ENCODE measurements at regions not wholly inside any gene's neighbourhood (a gene's known extent, or its start where the extent isn't known, plus 50 kb on each side); places are given as distances from the start of the nearest gene placed in this dataset.

DNA sequence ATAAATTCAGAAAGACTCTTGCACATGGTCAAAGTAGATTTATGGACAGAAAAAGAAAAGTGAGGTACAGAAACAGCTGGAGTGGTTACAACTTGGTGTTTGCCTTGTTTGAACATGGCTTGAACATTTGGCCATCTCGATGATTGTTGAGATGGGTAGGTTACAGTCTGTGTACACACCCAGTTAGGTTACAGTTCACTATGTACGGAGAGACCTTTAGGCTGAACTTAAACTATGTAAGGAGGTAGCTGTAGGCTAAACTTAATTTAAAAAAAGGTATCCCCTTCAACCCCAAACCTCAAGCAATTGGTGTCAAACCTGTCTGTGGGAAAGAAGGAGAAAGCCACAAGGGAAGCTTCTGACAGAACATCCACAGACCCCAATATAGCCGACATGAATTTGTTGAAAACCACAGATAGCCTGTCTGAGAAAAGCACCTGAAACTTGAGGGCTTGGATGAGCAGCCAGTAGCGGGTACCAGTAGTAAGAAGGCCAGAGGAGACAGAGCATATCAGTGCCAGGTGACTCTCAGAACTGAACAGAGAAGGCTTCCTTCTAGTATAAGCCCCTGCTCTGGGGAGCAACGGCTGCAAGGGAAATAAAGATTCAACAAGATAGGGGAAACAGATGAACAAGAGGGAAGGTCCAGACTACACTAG, 247.9 kb upstream of the GALNTL6 start:
- DNase-seq (ENCODE audit: low spot score): no peak
- no peaks in the 10 kb centered on the region for H3K27me3 ChIP-seq

DNA sequence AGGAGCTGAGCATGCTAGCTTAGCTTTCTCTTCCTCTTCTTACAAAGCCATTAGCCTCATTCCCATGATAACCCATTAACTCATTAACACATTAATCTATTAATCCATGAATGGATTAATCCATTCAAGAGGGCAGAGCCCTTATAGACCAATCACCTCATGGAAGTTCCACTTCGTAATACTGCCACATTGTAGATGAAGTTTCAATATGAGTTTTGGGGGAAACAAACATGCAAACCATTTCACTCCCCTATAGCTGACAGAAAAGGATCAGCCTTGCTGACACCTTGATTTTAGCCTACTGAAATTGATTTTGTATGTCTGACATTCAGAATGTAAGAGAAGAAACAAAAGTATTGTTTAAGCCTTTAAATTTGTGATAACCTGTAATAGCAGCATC, 251.8 kb upstream of the GALNTL6 start:
- H3K4me1 ChIP-seq: no peaks in the 10 kb centered on the region
- no peak overlapping the region for H3K4me3 ChIP-seq
- DNase-seq (ENCODE audit: low spot score): no peak
- TF ChIP-seq, protein P1, sequence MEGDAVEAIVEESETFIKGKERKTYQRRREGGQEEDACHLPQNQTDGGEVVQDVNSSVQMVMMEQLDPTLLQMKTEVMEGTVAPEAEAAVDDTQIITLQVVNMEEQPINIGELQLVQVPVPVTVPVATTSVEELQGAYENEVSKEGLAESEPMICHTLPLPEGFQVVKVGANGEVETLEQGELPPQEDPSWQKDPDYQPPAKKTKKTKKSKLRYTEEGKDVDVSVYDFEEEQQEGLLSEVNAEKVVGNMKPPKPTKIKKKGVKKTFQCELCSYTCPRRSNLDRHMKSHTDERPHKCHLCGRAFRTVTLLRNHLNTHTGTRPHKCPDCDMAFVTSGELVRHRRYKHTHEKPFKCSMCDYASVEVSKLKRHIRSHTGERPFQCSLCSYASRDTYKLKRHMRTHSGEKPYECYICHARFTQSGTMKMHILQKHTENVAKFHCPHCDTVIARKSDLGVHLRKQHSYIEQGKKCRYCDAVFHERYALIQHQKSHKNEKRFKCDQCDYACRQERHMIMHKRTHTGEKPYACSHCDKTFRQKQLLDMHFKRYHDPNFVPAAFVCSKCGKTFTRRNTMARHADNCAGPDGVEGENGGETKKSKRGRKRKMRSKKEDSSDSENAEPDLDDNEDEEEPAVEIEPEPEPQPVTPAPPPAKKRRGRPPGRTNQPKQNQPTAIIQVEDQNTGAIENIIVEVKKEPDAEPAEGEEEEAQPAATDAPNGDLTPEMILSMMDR (IDR thresholded peaks at IDR 0.05): no peak
- no peak overlapping the region for H3K27ac ChIP-seq
- no peaks in the 10 kb centered on the region for H3K27me3 ChIP-seq
- H3K36me3 ChIP-seq: no peaks in the 10 kb centered on the region
- no peaks in the 10 kb centered on the region for H3K9me3 ChIP-seq

More for the DNA sequence above, 247.9 kb upstream of the GALNTL6 start:
- H3K4me1 ChIP-seq: no peaks in the 10 kb centered on the region
- no peaks in the 10 kb centered on the region for H3K9me3 ChIP-seq
- no peaks in the 10 kb centered on the region for H3K36me3 ChIP-seq
- no peak overlapping the region for H3K4me3 ChIP-seq
- TF ChIP-seq, protein P1 (IDR thresholded peaks at IDR 0.05): no peak
- no peak overlapping the region for H3K27ac ChIP-seq

DNA sequence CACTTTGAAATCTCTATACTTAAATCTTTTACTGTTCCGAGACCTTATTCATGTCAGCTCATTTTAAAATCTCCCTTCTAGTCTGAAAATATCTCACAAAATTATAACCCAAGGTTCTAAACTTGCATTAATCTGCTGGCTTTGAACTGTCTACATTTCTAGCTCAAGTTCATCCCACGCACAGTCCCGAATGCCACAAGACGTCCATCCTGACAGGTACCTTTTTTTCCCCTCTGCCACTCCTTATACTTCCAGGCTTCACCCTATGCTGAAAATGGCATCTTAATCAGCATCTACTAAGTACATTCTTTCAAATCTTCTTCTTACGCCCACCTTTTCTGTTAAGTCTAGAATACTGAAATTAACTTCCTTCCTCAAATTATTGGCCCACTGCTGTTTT, 259.2 kb upstream of the GALNTL6 start:
- Histone ChIP-seq H3K27ac (no peak overlapping the region), H3K9me3 (no peaks in the 10 kb centered on the region), H3K27me3 (no peaks in the 10 kb centered on the region), H3K4me1 (no peaks in the 10 kb centered on the region), H3K36me3 (no peaks in the 10 kb centered on the region), H3K4me3 (no peak overlapping the region)
- DNase-seq (ENCODE audit: low spot score): no peak
- TF ChIP-seq, protein P1 (IDR thresholded peaks at IDR 0.05): no peak

DNA sequence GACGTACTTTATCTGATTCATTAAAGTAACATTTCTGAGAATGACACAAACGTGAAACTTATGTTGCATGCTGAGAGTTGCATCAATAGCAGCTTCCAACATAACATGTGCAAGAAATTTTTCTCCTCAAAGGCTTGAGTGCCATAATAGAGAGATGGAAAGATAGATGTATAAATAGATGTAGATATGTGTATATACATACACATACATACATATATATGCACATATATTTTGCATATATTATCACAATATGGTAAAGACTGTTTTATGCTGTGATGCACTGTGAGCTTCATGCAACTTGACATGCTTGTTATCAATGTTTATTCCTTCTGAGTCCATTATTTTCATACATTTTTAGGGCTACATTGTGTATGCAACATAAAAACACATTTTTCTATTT, 270.6 kb upstream of the GALNTL6 start:
- TF ChIP-seq, protein P1 (IDR thresholded peaks at IDR 0.05): no peak
- H3K4me1 ChIP-seq: no peaks in the 10 kb centered on the region

DNA sequence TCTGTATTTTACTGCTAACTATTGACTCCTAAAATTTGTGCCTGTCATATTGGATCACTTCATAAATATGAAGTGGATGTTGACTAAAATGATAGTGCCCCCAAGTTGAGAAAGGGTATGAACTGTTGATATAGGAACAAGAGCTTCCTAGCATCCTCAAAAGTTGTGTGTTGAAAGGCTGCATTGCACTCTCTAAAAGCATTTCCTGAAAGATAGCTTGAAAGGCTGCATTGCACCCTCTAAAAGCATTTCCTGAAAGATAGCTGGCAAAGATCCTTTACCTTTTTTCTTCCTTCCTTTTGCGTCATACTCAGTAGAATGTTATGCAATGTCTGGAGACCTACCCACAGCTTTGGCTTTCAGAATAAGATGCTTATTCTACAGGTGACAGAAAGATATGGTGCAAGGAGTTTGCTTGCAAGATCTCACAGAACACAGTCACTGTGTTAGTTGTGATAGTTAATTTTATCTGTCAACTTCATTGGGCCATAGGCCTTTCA, 274.6 kb upstream of the GALNTL6 start:
- TF ChIP-seq, protein P1 (IDR thresholded peaks at IDR 0.05): no peak
- no peak for DNase-seq (ENCODE audit: low spot score)
- Histone ChIP-seq H3K36me3 (no peaks in the 10 kb centered on the region), H3K4me3 (no peak overlapping the region), H3K27ac (no peak overlapping the region), H3K4me1 (no peaks in the 10 kb centered on the region), H3K9me3 (no peaks in the 10 kb centered on the region), H3K27me3 (no peaks in the 10 kb centered on the region)

More for the DNA sequence above, 270.6 kb upstream of the GALNTL6 start:
- Histone ChIP-seq H3K9me3 (peaks cover 0 to 1% of the 10 kb centered on the region in 2 donors), H3K36me3 (no peaks in the 10 kb centered on the region), H3K4me3 (no peak overlapping the region), H3K27me3 (no peaks in the 10 kb centered on the region), H3K27ac (no peak overlapping the region)
- DNase-seq (ENCODE audit: low spot score): no peak

DNA sequence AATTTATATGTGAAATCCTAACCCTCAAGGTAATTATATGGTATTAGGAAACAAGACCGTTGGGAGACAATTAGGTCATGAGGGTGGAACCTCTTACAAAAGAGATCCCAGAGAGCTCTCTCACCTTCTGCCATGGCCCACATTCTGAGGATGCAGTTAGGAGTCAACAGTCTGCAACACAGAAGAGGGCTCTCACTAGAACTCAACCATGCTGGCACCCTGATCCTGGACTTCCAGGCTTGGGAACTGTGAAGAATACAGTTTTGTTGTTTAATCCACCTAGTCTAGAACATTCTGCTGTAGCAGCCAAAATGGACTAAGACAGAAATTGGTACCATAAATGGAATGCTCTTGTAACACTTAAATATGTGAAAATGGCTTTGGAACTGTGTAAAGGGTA, 278.8 kb upstream of the GALNTL6 start:
- Histone ChIP-seq H3K27me3 (no peaks in the 10 kb centered on the region), H3K9me3 (no peaks in the 10 kb centered on the region), H3K36me3 (no peaks in the 10 kb centered on the region), H3K27ac (no peak overlapping the region), H3K4me1 (no peaks in the 10 kb centered on the region), H3K4me3 (no peak overlapping the region)
- no peak for DNase-seq (ENCODE audit: low spot score)
- TF ChIP-seq, protein P1 (IDR thresholded peaks at IDR 0.05): no peak

Data from right atrium auricular region (tissue), 2 donors.